ENCODE measurements at regions not wholly inside any gene's neighbourhood (a gene's known extent, or its start where the extent isn't known, plus 50 kb on each side); places are given as distances from the start of the nearest gene placed in this dataset.
"Not testable (repeated sequence)": the region's sequence is repeated elsewhere in the genome, so short reads cannot be mapped to it uniquely, and the experiment has no call there.

DNA sequence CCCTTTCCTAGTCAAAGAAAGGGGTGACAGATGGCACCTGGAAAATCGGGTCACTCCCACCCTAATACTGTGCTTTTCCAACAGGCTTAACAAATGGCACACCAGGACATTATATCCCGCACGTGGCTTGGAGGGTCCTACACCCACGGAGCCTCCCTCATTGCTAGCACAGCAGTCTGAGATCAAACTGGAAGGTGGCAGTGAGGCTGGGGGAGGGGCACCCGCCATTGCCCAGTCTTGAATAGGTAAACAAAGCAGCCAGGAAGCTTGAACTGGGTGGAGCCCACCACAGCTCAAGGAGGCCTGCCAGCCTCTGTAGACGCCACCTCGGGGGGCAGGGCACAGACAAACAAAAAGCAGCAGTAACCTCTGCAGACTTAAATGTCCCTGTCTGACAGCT lies 249.2 kb upstream of the ALG10 start:
- ATAC-seq; intact Hi-C loops (cut with DNase I); DNase-seq: not testable (repeated sequence)

GRCh38 chr12:33786532-33786931 lies 235.8 kb upstream of the ALG10 start:
- ATAC-seq (no peak), DNase-seq (no peak)
- intact Hi-C loops (cut with DNase I): no loop called here

- DNase-seq (no peak), ATAC-seq (no peak)
- intact Hi-C loops (cut with DNase I): no loop called here
Observed at GRCh38 chr12:33794954-33795353, 227.3 kb upstream of the ALG10 start.

DNA sequence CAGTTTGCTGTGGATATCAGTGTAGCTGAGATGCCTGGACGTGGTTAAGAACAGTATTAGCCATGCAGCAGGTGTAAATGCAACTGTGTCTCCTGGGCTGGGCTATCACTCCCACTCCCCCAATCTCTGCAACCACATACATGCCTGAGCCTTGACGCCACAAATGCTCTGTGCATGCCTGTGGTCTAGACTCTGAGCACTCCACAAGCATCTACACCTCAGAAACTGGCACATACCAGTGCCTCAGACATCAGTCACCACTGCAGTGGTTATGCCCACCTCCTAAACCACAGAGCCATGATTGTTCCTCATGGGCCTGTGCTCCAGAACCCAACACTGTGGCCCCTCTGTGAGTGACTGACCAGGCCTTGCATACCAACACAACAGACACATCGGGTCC lies 226.8 kb upstream of the ALG10 start:
- DNase-seq: no peak
- intact Hi-C loops (cut with DNase I): no loop called here
- ATAC-seq: no peak

- intact Hi-C loops (cut with DNase I): no loop called here
- no peak for ATAC-seq
- DNase-seq: no peak
Observed at GRCh38 chr12:33813536-33813935, 208.8 kb upstream of the ALG10 start.

GRCh38 chr12:33817713-33818112 lies 204.6 kb upstream of the ALG10 start:
- no peak for DNase-seq
- ATAC-seq: no peak
- intact Hi-C loops (cut with DNase I): no loop called here

- ATAC-seq (no peak), DNase-seq (no peak)
- intact Hi-C loops (cut with DNase I): no loop called here
Observed at GRCh38 chr12:33818313-33818712, 204.0 kb upstream of the ALG10 start.

GRCh38 chr12:33825442-33825841 lies 196.9 kb upstream of the ALG10 start:
- intact Hi-C loops (cut with DNase I): no loop called here
- DNase-seq: no peak
- ATAC-seq: no peak

DNA sequence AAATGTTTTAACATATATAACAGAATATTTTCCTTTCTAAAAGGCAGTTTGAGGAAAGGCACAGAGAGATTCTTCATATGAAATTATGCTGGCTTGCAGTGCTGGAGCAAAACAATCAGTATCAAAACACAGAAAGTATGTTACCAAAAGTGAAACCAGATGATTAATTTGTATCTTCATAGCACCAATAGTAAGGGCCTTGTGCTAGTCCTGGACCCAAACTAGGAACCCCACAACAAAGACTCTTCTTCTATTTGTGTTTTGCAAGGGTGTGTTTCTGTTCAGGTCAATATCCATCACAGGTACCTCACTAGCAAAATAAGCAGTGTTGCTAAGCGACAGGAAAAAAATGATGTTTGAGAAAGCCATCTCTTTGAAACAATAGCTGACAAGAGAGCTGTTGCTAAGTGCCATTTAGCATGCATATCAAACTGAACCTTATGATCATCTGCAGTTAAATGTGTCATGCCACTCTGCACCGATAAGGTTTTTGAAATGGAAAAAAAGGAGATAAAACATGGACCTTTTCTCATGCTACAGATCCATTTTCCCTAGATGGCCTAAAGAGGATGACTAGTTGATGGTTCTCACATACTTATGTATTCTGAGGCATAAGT lies 196.2 kb upstream of the ALG10 start:
- ATAC-seq: no peak
- DNase-seq: no peak
- intact Hi-C loops (cut with DNase I): no loop called here

- intact Hi-C loops (cut with DNase I): no loop called here
- no peak for ATAC-seq
- DNase-seq: no peak
Observed at GRCh38 chr12:33828326-33828725, 194.0 kb upstream of the ALG10 start.

DNA sequence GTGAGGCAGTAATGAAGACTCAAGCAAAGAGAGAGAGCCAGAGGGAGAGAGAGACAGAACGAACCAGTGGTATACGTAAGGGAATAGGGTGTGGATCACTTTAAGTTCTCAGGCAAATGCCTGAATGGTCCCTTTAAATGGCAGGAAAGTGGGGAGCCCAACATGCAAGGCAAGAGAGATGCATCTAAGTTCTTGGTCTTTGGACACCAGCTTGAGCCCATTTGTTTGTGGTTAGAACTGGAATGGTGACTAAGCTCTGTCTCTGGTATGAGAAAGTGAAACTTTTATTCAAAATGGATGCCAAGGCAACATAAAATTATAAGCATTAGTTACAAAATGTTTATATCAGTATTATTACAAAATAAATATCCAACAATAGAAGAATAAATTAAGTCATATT lies 192.2 kb upstream of the ALG10 start:
- ATAC-seq: no peak
- intact Hi-C loops (cut with DNase I): no loop called here

GRCh38 chr12:33832900-33833299 lies 189.4 kb upstream of the ALG10 start:
- ATAC-seq (no peak), DNase-seq (no peak)
- intact Hi-C loops (cut with DNase I): no loop called here

More for the DNA sequence above, 192.2 kb upstream of the ALG10 start:
- DNase-seq: no peak

DNA sequence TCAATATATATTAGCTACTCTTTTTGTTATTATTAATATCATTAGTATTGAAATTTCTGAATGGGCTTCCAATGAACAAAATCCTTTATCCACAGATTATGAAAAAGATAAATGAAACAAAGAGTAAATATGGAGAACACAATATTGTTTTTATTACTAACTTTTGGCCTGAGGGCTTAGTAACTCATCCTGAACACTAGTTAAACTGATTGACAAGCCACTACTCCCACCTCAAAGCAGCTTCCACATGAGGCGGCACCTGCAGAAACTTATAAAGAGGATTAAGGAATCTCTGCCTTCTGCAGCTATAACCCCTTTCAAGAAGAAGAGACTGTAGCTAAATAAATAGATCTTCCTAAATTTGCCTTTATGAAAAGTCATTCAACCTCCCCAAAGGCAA lies 187.6 kb upstream of the ALG10 start:
- intact Hi-C loops (cut with DNase I): no loop called here
- DNase-seq (no peak), ATAC-seq (no peak)

DNA sequence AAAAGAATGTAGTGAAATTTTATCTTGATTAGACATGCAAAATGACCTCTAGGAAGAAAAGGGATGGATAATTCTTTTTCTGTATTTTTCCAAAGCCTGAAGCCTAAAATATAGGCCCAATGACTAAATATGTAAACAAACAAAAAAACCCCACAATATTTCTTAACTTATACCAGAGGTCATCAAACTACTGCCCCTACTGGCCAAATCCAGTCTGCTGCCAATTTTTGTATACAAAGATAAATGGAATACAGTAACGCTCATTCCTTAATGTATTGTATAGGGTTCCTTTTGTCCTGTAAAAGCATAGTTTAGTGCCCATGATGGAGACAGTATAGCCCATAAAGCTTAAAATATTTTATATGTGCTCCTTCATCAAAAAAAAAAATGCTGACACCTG lies 145.7 kb upstream of the ALG10 start:
- no peak for DNase-seq

GRCh38 chr12:33892425-33892824 lies 129.9 kb upstream of the ALG10 start:
- DNase-seq: no peak
- ATAC-seq: no peak
- intact Hi-C loops (cut with DNase I): no loop called here

More for the DNA sequence above, 145.7 kb upstream of the ALG10 start:
- ATAC-seq: no peak
- intact Hi-C loops (cut with DNase I): no loop called here

DNA sequence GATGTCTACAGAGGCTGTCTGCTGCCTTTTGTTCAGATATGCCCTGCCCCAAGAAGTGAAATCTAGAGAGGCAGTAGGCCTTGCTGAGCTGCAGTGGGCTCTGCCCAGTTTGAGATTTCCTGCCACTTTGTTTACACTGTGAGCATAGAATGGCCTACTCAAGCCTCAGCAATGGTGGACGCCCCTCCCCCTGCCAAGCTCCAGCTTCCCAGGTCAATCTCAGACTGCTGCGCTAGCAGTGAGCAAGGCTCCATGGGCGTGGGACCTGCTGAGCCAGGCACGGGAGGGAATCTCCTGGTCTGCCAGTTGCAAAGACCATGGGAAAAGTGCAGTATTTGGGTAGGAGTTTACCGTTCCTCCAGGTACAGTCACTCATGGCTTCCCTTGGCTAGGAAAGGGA lies 101.8 kb upstream of the ALG10 start:
- intact Hi-C loops (cut with DNase I); ATAC-seq; DNase-seq: not testable (repeated sequence)

- intact Hi-C loops (cut with DNase I): no loop called here
- DNase-seq (no peak), ATAC-seq (no peak)
Observed at GRCh38 chr12:33926095-33926494, 96.2 kb upstream of the ALG10 start.

- DNase-seq; intact Hi-C loops (cut with DNase I); ATAC-seq: not testable (repeated sequence)
Observed at GRCh38 chr12:33937669-33938068, 84.6 kb upstream of the ALG10 start.

GRCh38 chr12:33942172-33942571 lies 80.1 kb upstream of the ALG10 start:
- DNase-seq (no peak), ATAC-seq (no peak)

GRCh38 chr12:33944703-33945437 lies 77.4 kb upstream of the ALG10 start:
- DNase-seq (no peak), ATAC-seq (no peak)
- intact Hi-C loops (cut with DNase I): no loop called here

More at GRCh38 chr12:33942172-33942571, 80.1 kb upstream of the ALG10 start:
- intact Hi-C loops (cut with DNase I): no loop called here

DNA sequence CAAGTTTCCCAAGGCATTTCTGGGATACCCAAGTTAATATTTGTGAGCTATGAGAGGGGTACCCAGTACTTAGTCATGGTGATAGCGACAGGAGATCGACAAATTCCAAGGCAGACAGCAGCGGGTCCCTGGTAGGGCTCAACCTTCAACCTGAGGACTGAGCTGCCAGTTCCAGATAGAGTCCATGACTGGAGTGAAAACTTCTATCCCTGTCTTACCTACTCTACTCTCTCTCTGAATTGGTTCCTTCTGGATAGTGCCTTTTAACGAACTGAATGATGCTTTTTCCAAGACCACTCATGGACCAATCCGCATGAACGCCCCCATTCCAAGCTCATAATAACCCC lies 76.9 kb upstream of the ALG10 start:
- intact Hi-C loops (cut with DNase I): no loop called here
- DNase-seq: no peak
- ATAC-seq: no peak
